Neuronal stem cell (in vitro differentiated cells): ENCODE measurements at regions not wholly inside any gene's neighbourhood (a gene's known extent, or its start where the extent isn't known, plus 50 kb on each side); places are given as distances from the start of the nearest gene placed in this dataset.

Source experiments
- DNase-seq: peaks from one replicate; pipeline ENCODE4 v3.0.0-alpha.2; 2013; ENCODE audit warnings: low spot score
- H2AFZ ChIP-seq: one replicate; pipeline ENCODE4 v1.6.1; 2013; ENCODE audit warnings: mild to moderate bottlenecking, low read length, inconsistent platforms
- H2AK5ac ChIP-seq: 2 replicates; pipeline ENCODE4 v1.6.1; 2013; ENCODE audit warnings: low read depth, mild to moderate bottlenecking, inconsistent platforms, low read length, moderate library complexity, mixed read lengths
- H2BK120ac ChIP-seq: 2 replicates; pipeline ENCODE4 v1.6.1; 2013; ENCODE audit warnings: low read depth, mild to moderate bottlenecking, inconsistent platforms, low read length, moderate library complexity, mixed read lengths
- H2BK12ac ChIP-seq: one replicate; pipeline ENCODE4 v1.6.1; 2013; ENCODE audit warnings: low read length, inconsistent platforms
- H2BK15ac ChIP-seq: 2 replicates; pipeline ENCODE4 v1.6.1; 2013; ENCODE audit warnings: mild to moderate bottlenecking, low read length, inconsistent platforms, mixed read lengths
- H2BK5ac ChIP-seq: one replicate; pipeline ENCODE4 v1.6.1; 2013; ENCODE audit warnings: inconsistent platforms, mild to moderate bottlenecking, low read length, moderate library complexity
- H3K14ac ChIP-seq: one replicate; pipeline ENCODE4 v1.6.1; 2013; ENCODE audit warnings: low read length, inconsistent platforms
- H3K18ac ChIP-seq: 2 replicates; pipeline ENCODE4 v1.6.1; 2013; ENCODE audit warnings: low read length, inconsistent platforms
- H3K23ac ChIP-seq: 2 replicates; pipeline ENCODE4 v1.6.1; 2013; ENCODE audit warnings: low read depth, mild to moderate bottlenecking, mixed read lengths, low read length, inconsistent platforms; ENCODE audit not compliant: poor library complexity
- H3K27ac ChIP-seq: replicated peaks from 3 replicates; pipeline ENCODE4 v1.5.1; 2013; ENCODE audit warnings: low read length, inconsistent platforms
- H3K27me3 ChIP-seq, 3 experiments: 2 replicates each; pipeline ENCODE4 v1.6.1; 2013; ENCODE audit warnings: low read length in 3 of 3, mild to moderate bottlenecking in 2 of 3, inconsistent platforms in 1 of 3, low read depth in 1 of 3, mixed read lengths in 1 of 3, moderate library complexity in 1 of 3; ENCODE audit not compliant: control insufficient read depth in 3 of 3, insufficient read depth in 3 of 3
- H3K36me3 ChIP-seq, 2 donors: replicated peaks in 1 of 2; 2 replicates each; pipeline ENCODE4 v1.6.1; 2013; ENCODE audit warnings: low read length in 2 of 2; ENCODE audit not compliant: control insufficient read depth in 2 of 2, insufficient read depth in 2 of 2
- H3K4ac ChIP-seq: 2 replicates; pipeline ENCODE4 v1.6.1; 2013; ENCODE audit warnings: inconsistent platforms, mild to moderate bottlenecking, low read length, moderate library complexity
- H3K4me1 ChIP-seq, 2 donors: 1 replicate in 1 of 2; 2 replicates in 1 of 2; pipeline ENCODE4 v1.6.1; 2013; ENCODE audit warnings: low read length in 2 of 2, low read depth in 1 of 2; ENCODE audit not compliant: control insufficient read depth in 2 of 2, insufficient read depth in 1 of 2
- H3K4me2 ChIP-seq: one replicate; pipeline ENCODE4 v1.6.1; 2013; ENCODE audit warnings: mild to moderate bottlenecking, low read length, inconsistent platforms; ENCODE audit not compliant: insufficient read depth, poor library complexity, severe bottlenecking
- H3K4me3 ChIP-seq, 2 donors: 2 replicates each; pipeline ENCODE4 v1.5.1; 2013; ENCODE audit warnings: low read length in 2 of 2, mild to moderate bottlenecking in 2 of 2, inconsistent platforms in 1 of 2, moderate library complexity in 1 of 2
- H3K79me1 ChIP-seq: one replicate; pipeline ENCODE4 v1.6.1; 2013; ENCODE audit warnings: low read depth, mild to moderate bottlenecking, inconsistent platforms, low read length, moderate library complexity
- H3K9ac ChIP-seq: one replicate; pipeline ENCODE4 v1.6.1; 2013; ENCODE audit warnings: mild to moderate bottlenecking, low read depth, low read length, inconsistent platforms; ENCODE audit not compliant: poor library complexity
- H3K9me3 ChIP-seq, 2 donors: replicated peaks in 1 of 2; 2 replicates each; pipeline versions ENCODE3 to v1.6.1; 2013; ENCODE audit warnings: low read length in 2 of 2, mild to moderate bottlenecking in 2 of 2, inconsistent platforms in 1 of 2, low read depth in 1 of 2, mixed read lengths in 1 of 2, moderate library complexity in 1 of 2; ENCODE audit not compliant: control insufficient read depth in 2 of 2, insufficient read depth in 1 of 2
- H4K8ac ChIP-seq: one replicate; pipeline ENCODE4 v1.6.1; 2013; ENCODE audit warnings: low read depth, mild to moderate bottlenecking, inconsistent platforms, low read length, moderate library complexity
- H4K91ac ChIP-seq: one replicate; pipeline ENCODE4 v1.6.1; 2013; ENCODE audit warnings: low read length, low read depth, mild to moderate bottlenecking, inconsistent platforms; ENCODE audit not compliant: poor library complexity
- WGBS, 2 donors: extraction: QIAGEN DNeasy Blood & Tissue Kit; methylation state at CpG; one replicate each; pipeline ENCODE4 v1.1.7; 2013; ENCODE audit warnings: missing lambda C conversion rate in 2 of 2, mixed read lengths in 1 of 2; ENCODE audit not compliant: insufficient read length in 2 of 2, insufficient replicate concordance in 1 of 2; ENCODE audit errors: extremely low coverage in 2 of 2; 5-methylcytosine and 5-hydroxymethylcytosine counted together

- no peaks in the 10 kb centered on the region for H3K9me3 ChIP-seq
- no peak for DNase-seq
- no peak overlapping the region for H3K14ac ChIP-seq
- no peak overlapping the region for H3K9ac ChIP-seq
- H3K4me3 ChIP-seq, result no peak overlapping the region
- H4K91ac ChIP-seq, result no peak overlapping the region
- no peaks in the 10 kb centered on the region for H3K36me3 ChIP-seq
- no peak overlapping the region for H3K4me2 ChIP-seq
- H3K79me1 ChIP-seq, result no peaks in the 10 kb centered on the region
- H3K18ac ChIP-seq, result no peak overlapping the region
- no peak overlapping the region for H3K23ac ChIP-seq
- H2BK5ac ChIP-seq, result no peak overlapping the region
- H4K8ac ChIP-seq, result no peak overlapping the region
- no peak overlapping the region for H2BK120ac ChIP-seq
- H3K27me3 ChIP-seq, result no peaks in the 10 kb centered on the region
- no peak overlapping the region for H2AFZ ChIP-seq
- no peak overlapping the region for H2AK5ac ChIP-seq
- no CpG with 5 or more reads among the region's 1 CpG for WGBS, 2 donors
- H3K4ac ChIP-seq, result no peak overlapping the region
- no peak overlapping the region for H2BK15ac ChIP-seq
- no peak overlapping the region for H3K27ac ChIP-seq
- peaks cover 0 to 3% of the 10 kb centered on the region in 2 donors for H3K4me1 ChIP-seq
- no peak overlapping the region for H2BK12ac ChIP-seq
These were observed 132.9 kb downstream of the MBL2 start for GRCh38 chr10:52639652-52640051.

GRCh38 chr10:52642208-52642607 lies 130.4 kb downstream of the MBL2 start:
- Histone ChIP-seq H3K4me1 (peaks cover 0 to 3% of the 10 kb centered on the region in 2 donors), H3K18ac (no peak overlapping the region), H2AK5ac (no peak overlapping the region), H3K14ac (no peak overlapping the region), H3K23ac (no peak overlapping the region), H4K8ac (no peak overlapping the region), H3K27ac (no peak overlapping the region), H4K91ac (no peak overlapping the region), H2BK12ac (no peak overlapping the region), H3K9ac (no peak overlapping the region), H3K36me3 (no peaks in the 10 kb centered on the region), H3K9me3 (no peaks in the 10 kb centered on the region), H2BK5ac (no peak overlapping the region), H3K27me3 (no peaks in the 10 kb centered on the region), H3K79me1 (no peaks in the 10 kb centered on the region), H3K4ac (no peak overlapping the region), H3K4me3 (no peak overlapping the region), H3K4me2 (no peak overlapping the region), H2BK120ac (no peak overlapping the region), H2BK15ac (no peak overlapping the region), H2AFZ (peak overlapping the region; percentile 17)
- WGBS, 2 donors, result no CpG with 5 or more reads among the region's 4 CpGs
- no peak for DNase-seq

- Histone ChIP-seq H3K79me1 (no peaks in the 10 kb centered on the region), H2BK5ac (no peak overlapping the region), H2AK5ac (no peak overlapping the region), H3K4me2 (no peak overlapping the region), H3K23ac (no peak overlapping the region), H4K8ac (no peak overlapping the region), H2BK12ac (no peak overlapping the region), H2BK15ac (no peak overlapping the region), H2BK120ac (no peak overlapping the region), H3K9me3 (no peaks in the 10 kb centered on the region), H3K9ac (no peak overlapping the region), H3K36me3 (no peaks in the 10 kb centered on the region), H3K4me1 (peaks cover 0 to 3% of the 10 kb centered on the region in 2 donors), H3K27me3 (no peaks in the 10 kb centered on the region), H3K18ac (no peak overlapping the region), H3K4me3 (no peak overlapping the region), H4K91ac (no peak overlapping the region), H3K14ac (no peak overlapping the region), H3K27ac (no peak overlapping the region), H3K4ac (no peak overlapping the region), H2AFZ (no peak overlapping the region)
- DNase-seq, result peak; percentile 23
- WGBS, 2 donors, result no CpG with 5 or more reads among the region's 3 CpGs
These were observed 128.0 kb downstream of the MBL2 start for GRCh38 chr10:52644373-52645186.

- Histone ChIP-seq H3K14ac (no peak overlapping the region), H3K79me1 (no peaks in the 10 kb centered on the region), H2AFZ (no peak overlapping the region), H4K8ac (no peak overlapping the region), H3K4me1 (peaks cover 0 to 3% of the 10 kb centered on the region in 2 donors), H3K4me2 (no peak overlapping the region), H3K27me3 (no peaks in the 10 kb centered on the region), H3K18ac (no peak overlapping the region), H3K9ac (no peak overlapping the region), H2BK15ac (no peak overlapping the region), H3K36me3 (no peaks in the 10 kb centered on the region), H3K9me3 (no peaks in the 10 kb centered on the region), H3K27ac (no peak overlapping the region), H2BK120ac (no peak overlapping the region), H2BK5ac (no peak overlapping the region), H2BK12ac (no peak overlapping the region), H2AK5ac (no peak overlapping the region), H3K4ac (no peak overlapping the region), H4K91ac (no peak overlapping the region), H3K4me3 (no peak overlapping the region), H3K23ac (no peak overlapping the region)
- no peak for DNase-seq
- WGBS, 2 donors, result no CpG with 5 or more reads among the region's 4 CpGs
These were observed 127.3 kb downstream of the MBL2 start for GRCh38 chr10:52645187-52645758.
